Gastroesophageal sphincter (tissue), 4 donors: ENCODE measurements at regions not wholly inside any gene's neighbourhood (a gene's known extent, or its start where the extent isn't known, plus 50 kb on each side); places are given as distances from the start of the nearest gene placed in this dataset.

Source experiments
- ATAC-seq: fragments of 150-250 bp; one replicate; pipeline ENCODE4 v1.9.1; 2016; ENCODE audit warnings: mild to moderate bottlenecking, moderate library complexity
- H3K27ac ChIP-seq, 4 donors: fragments of 200-600 bp; sonication (generic) in 3 of 4; 1 replicate in 3 of 4; 2 replicates in 1 of 4; pipeline ENCODE4 v1.5.1; 2016 to 2019
- H3K27me3 ChIP-seq: fragments of 200-600 bp; sonication (generic); one replicate; pipeline ENCODE4 v1.5.1; 2019
- H3K36me3 ChIP-seq, 2 donors: fragments of 200-600 bp; sonication (generic); one replicate each; pipeline ENCODE4 v1.5.1; 2019; ENCODE audit warnings: control low read depth in 1 of 2
- H3K4me1 ChIP-seq, 3 donors: fragments of 200-600 bp; sonication (generic); 1 replicate in 2 of 3; 2 replicates in 1 of 3; pipeline ENCODE4 v1.5.1; 2016 to 2019; ENCODE audit warnings: control low read depth in 2 of 3
- H3K4me3 ChIP-seq, 2 donors: fragments of 200-600 bp; sonication (generic); one replicate each; pipeline ENCODE4 v1.5.1; 2019; ENCODE audit warnings: mild to moderate bottlenecking in 1 of 2, moderate library complexity in 1 of 2
- H3K9me3 ChIP-seq, 3 donors: fragments of 200-600 bp; sonication (generic); one replicate each; pipeline ENCODE4 v1.5.1; 2017 to 2019; ENCODE audit warnings: control low read depth in 2 of 3
- EP300 ChIP-seq: sonication (generic); formaldehyde crosslinking; IDR thresholded peaks from one replicate; pipeline ENCODE4 v1.6.1; 2017; ENCODE audit warnings: antibody characterized with exemption, mild to moderate bottlenecking
- POLR2A ChIP-seq, 2 donors: fragments of 450-650 bp; IDR thresholded peaks; one replicate each; pipeline ENCODE4 v1.6.1; 2017; ENCODE audit warnings: antibody characterized with exemption in 2 of 2, mild to moderate bottlenecking in 2 of 2, moderate library complexity in 1 of 2
- POLR2AphosphoS5 ChIP-seq: sonication (generic); formaldehyde crosslinking; IDR thresholded peaks from one replicate; pipeline ENCODE4 v1.6.1; 2017; ENCODE audit warnings: antibody characterized with exemption
- WGBS, 2 donors: methylation state at CpG; one replicate each; pipeline ENCODE4 v1.1.5; 2018; ENCODE audit warnings: low coverage in 1 of 2; 5-methylcytosine and 5-hydroxymethylcytosine counted together
- TF ChIP-seq, protein P1 (sequence below), 4 experiments: fragments of 200-600 bp in 2 of 4; fragments of 450-650 bp in 2 of 4; sonication (generic) in 1 of 4; IDR thresholded peaks; one replicate each; pipeline ENCODE4 v1.5.1; 2017 to 2019; ENCODE audit warnings: antibody characterized with exemption in 4 of 4, mild to moderate bottlenecking in 2 of 4, moderate library complexity in 2 of 4

DNA sequence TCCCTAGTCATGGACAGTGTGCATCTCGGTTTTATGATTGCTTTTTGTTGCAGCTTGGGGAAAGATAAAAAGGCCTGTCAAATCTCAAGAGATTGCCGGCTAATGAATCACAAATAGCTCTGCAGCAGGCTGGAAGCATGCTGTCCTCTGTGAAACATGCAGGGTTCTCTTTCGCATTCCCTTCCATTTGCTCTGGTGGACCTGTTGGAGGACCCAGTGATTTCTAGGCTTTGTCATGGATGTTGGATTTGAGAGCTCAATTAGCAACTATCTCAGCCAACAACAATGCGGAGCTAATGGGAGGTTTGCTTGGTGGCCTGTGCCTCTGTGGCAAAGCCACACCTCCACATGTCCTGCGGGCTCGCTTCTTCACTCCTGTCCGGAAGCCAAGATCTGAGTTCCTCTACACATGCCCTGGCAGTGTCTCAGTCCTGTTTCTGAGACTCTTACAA lies 418.1 kb upstream of the ARGLU1 start:
- no peaks in the 10 kb centered on the region for H3K36me3 ChIP-seq
- H3K27me3 ChIP-seq: no peaks in the 10 kb centered on the region
- WGBS, 2 donors: 48 to 88% methylated on average over 2 to 7 of the region's 7 CpGs
- H3K4me1 ChIP-seq: peaks cover 0 to 20% (median 0%) of the 10 kb centered on the region in 3 donors
- H3K27ac ChIP-seq: no peak overlapping the region
- TF ChIP-seq POLR2A (IDR thresholded peaks at IDR 0.05) (no peak), EP300 (no peak), POLR2AphosphoS5 (no peak)
- TF ChIP-seq, protein P1, sequence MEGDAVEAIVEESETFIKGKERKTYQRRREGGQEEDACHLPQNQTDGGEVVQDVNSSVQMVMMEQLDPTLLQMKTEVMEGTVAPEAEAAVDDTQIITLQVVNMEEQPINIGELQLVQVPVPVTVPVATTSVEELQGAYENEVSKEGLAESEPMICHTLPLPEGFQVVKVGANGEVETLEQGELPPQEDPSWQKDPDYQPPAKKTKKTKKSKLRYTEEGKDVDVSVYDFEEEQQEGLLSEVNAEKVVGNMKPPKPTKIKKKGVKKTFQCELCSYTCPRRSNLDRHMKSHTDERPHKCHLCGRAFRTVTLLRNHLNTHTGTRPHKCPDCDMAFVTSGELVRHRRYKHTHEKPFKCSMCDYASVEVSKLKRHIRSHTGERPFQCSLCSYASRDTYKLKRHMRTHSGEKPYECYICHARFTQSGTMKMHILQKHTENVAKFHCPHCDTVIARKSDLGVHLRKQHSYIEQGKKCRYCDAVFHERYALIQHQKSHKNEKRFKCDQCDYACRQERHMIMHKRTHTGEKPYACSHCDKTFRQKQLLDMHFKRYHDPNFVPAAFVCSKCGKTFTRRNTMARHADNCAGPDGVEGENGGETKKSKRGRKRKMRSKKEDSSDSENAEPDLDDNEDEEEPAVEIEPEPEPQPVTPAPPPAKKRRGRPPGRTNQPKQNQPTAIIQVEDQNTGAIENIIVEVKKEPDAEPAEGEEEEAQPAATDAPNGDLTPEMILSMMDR (IDR thresholded peaks at IDR 0.05): no peak
- H3K4me3 ChIP-seq: no peak overlapping the region
- no peaks in the 10 kb centered on the region for H3K9me3 ChIP-seq
- no peak for ATAC-seq

DNA sequence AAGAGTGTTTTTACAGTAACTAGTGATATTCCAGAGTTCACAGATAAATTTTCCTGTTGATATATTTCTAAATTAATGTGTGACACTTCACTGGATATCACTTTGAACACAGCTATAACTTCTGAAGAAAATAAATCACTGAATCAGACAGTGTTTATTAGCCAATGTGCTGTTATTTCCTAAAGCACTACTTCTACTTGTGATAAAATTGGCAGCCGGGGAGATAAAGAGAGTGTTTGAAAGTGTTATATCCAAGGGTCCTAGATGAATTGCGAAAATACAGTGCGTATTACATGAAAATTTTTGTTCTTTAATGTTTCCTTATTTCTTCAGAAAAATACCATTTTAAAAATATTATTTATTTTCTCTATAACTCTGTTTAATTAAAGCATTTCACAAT lies 417.5 kb upstream of the ARGLU1 start:
- 85 to 94% methylated on average over 3 of the region's 3 CpGs for WGBS, 2 donors

DNA sequence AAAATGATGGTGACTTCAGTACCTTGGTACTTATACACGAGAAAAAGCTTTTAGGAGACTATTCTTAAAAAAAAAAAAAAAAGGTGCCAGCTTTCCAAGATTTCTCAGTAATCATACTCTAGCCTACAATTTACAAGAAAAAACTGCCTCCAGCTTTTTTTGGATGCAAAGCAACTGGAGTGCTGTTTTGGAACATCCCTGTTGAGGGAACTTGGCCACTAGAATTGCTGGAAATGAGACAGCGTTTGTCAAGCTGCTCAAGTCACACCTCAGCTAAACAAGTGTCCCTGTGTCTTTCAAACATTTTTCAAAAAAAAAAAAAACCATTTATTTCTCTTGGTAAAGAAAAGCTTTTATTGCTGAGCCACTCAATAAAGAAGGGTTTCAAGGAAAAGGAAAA lies 413.1 kb upstream of the ARGLU1 start:
- no peak overlapping the region for H3K4me3 ChIP-seq
- WGBS, 2 donors: 18 to 33% methylated on average over 1 to 2 of the region's 2 CpGs
- TF ChIP-seq, protein P1 (IDR thresholded peaks at IDR 0.05): no peak
- no peak for TF ChIP-seq EP300
- peak; percentile 45 for TF ChIP-seq POLR2AphosphoS5
- no peak for TF ChIP-seq POLR2A (IDR thresholded peaks at IDR 0.05)
- ATAC-seq: peak; percentile 54
- H3K4me1 ChIP-seq: peaks cover 0 to 19% (median 0%) of the 10 kb centered on the region in 3 donors
- no peaks in the 10 kb centered on the region for H3K9me3 ChIP-seq
- no peaks in the 10 kb centered on the region for H3K36me3 ChIP-seq
- peak overlapping the region in 1 of 4 donors; percentile 64 for H3K27ac ChIP-seq
- no peaks in the 10 kb centered on the region for H3K27me3 ChIP-seq

More for the DNA sequence above, 417.5 kb upstream of the ARGLU1 start:
- Histone ChIP-seq H3K4me1 (peaks cover 0 to 23% (median 0%) of the 10 kb centered on the region in 3 donors), H3K36me3 (no peaks in the 10 kb centered on the region), H3K9me3 (no peaks in the 10 kb centered on the region), H3K27me3 (no peaks in the 10 kb centered on the region), H3K4me3 (no peak overlapping the region), H3K27ac (no peak overlapping the region)
- TF ChIP-seq, protein P1 (IDR thresholded peaks at IDR 0.05): no peak
- TF ChIP-seq EP300 (no peak), POLR2AphosphoS5 (no peak), POLR2A (IDR thresholded peaks at IDR 0.05) (no peak)
- ATAC-seq: no peak

DNA sequence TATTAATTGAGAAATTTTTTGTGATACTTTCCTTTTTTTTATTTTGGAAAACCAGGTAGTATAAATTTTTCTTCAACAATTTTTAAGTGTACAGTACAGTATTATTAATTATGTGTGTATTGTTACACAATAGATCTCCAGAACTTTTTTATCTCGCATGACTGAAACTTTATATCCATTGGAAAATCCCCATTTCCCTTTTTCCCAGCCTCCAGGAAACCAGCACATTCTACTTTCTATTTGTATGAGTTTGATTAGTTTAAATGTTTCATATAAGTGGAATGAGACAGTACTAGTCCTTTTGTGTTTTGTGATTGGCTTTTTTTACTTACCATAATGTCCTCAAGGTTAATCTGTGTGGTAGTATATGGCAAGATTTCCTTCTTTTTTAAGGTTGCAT lies 399.5 kb upstream of the ARGLU1 start:
- no peaks in the 10 kb centered on the region for H3K27me3 ChIP-seq
- no peak overlapping the region for H3K4me3 ChIP-seq
- no peaks in the 10 kb centered on the region for H3K4me1 ChIP-seq
- ATAC-seq: no peak
- no peaks in the 10 kb centered on the region for H3K36me3 ChIP-seq
- TF ChIP-seq POLR2AphosphoS5 (no peak), POLR2A (IDR thresholded peaks at IDR 0.05) (no peak), EP300 (no peak)
- TF ChIP-seq, protein P1 (IDR thresholded peaks at IDR 0.05): no peak
- WGBS, 2 donors: 88% methylated on average over 1 of the region's 1 CpG; no CpG with 5 or more reads in 1 of the 2 donors
- H3K9me3 ChIP-seq: no peaks in the 10 kb centered on the region
- H3K27ac ChIP-seq: no peak overlapping the region

DNA sequence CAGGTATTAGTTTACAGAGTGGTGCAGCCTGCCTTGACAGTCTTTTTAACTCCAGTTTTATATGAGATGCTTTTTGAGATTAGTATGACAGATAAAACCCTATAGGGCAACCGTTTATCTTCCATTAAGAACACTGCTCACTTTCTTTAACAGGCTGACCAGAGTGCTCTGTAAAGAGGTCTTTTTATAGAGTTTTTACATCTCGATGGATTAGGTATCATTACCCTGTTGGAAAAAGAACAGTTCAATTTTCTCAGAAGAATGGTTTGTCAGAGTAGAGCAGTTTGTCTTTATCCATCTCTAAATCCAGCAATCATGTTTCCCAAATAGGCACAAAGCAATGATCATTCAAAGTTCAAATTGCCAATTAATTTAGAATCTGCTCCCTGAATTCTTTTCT lies 395.2 kb upstream of the ARGLU1 start:
- H3K27me3 ChIP-seq: no peaks in the 10 kb centered on the region
- no peaks in the 10 kb centered on the region for H3K9me3 ChIP-seq
- no peak for ATAC-seq
- 31% methylated on average over 2 of the region's 2 CpGs for WGBS, 2 donors
- H3K4me1 ChIP-seq: no peaks in the 10 kb centered on the region
- no peaks in the 10 kb centered on the region for H3K36me3 ChIP-seq
- no peak overlapping the region for H3K27ac ChIP-seq
- TF ChIP-seq, protein P1 (IDR thresholded peaks at IDR 0.05): no peak
- TF ChIP-seq POLR2AphosphoS5 (no peak), POLR2A (IDR thresholded peaks at IDR 0.05) (no peak), EP300 (no peak)
- no peak overlapping the region for H3K4me3 ChIP-seq
